C4-2B (cell line): ENCODE measurements at regions not wholly inside any gene's neighbourhood (a gene's known extent, or its start where the extent isn't known, plus 50 kb on each side); places are given as distances from the start of the nearest gene placed in this dataset.

Source experiments
- ZFX ChIP-seq: fragments of 450-650 bp; IDR thresholded peaks from 2 replicates; pipeline ENCODE4 v1.6.1; 2017
- TF ChIP-seq, protein P1 (sequence below): fragments of 450-650 bp; conservative IDR thresholded peaks from 2 replicates; pipeline ENCODE4 v1.5.1; 2017; ENCODE audit warnings: mild to moderate bottlenecking

DNA sequence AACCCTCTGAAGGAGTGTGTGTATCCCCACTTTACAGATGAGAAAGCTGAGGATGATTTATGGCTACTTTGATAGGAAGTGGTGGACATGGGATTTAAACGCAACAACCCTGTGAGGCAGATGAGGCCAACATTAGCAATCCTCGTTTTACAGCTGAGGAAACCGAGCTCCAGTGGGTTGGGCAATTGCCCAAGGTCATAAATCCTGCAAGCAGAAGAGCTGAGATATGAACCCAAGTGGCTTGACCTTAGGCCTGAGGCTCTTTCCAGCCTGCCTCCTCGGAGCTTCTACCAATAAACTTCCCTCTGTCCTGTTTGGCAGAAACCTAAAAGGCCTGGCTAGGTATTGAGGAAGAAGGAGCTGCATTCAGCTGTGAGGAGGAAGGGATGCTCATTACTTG lies 185.5 kb upstream of the RBPJ start:
- TF ChIP-seq, protein P1, sequence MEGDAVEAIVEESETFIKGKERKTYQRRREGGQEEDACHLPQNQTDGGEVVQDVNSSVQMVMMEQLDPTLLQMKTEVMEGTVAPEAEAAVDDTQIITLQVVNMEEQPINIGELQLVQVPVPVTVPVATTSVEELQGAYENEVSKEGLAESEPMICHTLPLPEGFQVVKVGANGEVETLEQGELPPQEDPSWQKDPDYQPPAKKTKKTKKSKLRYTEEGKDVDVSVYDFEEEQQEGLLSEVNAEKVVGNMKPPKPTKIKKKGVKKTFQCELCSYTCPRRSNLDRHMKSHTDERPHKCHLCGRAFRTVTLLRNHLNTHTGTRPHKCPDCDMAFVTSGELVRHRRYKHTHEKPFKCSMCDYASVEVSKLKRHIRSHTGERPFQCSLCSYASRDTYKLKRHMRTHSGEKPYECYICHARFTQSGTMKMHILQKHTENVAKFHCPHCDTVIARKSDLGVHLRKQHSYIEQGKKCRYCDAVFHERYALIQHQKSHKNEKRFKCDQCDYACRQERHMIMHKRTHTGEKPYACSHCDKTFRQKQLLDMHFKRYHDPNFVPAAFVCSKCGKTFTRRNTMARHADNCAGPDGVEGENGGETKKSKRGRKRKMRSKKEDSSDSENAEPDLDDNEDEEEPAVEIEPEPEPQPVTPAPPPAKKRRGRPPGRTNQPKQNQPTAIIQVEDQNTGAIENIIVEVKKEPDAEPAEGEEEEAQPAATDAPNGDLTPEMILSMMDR: no peak
- TF ChIP-seq ZFX: no peak
